ENCODE measurements at regions not wholly inside any gene's neighbourhood (a gene's known extent, or its start where the extent isn't known, plus 50 kb on each side); places are given as distances from the start of the nearest gene placed in this dataset.

DNA sequence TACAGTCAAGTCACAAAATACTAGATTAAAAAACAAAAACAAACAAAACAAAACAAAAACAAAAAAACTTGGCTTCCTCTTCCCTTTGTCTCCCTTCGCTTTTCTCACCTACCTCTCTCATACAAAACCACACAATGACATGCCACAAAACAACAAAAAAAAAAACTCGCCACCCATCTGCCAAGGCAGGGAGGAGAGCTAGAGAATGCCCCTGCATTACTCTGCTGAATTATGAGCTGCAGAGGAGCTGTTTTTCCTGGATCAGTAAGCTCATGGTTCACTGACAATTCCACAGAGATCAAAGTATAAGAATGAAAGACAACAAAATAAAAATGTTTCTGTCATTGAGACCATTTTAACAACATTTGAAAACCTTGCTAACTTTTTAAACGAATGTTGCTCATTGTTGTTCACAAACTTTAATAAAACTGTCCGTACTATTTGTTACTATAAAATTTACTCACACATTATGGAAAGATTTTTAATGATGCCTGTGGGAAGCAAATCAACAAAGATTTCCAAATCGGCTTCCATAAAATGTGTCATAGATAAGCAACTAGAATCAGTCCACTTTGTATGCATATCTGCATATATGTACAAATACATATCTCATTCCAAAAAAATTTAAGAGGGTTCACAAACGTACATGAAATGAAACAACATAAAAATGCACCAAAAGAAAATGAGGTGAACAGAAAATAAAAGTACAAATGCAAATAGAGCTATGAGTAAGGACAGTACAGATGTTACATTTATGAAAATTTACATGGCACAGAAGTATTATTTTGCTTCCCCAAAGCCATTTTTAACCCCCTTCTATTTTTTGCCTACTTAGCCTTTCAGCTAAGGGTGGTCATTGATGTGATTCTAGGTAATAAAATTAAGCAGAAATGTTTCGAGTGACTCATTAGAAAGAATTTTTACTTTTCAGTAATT lies 252.4 kb upstream of the FAT4 start:
- no peak for ATAC-seq
- H3K27me3 Mint-ChIP-seq, result no peaks in the 10 kb centered on the region
- no peaks in the 10 kb centered on the region for H3K36me3 Mint-ChIP-seq (ENCODE audit: low read depth)
- no peaks in the 10 kb centered on the region for H3K9me3 Mint-ChIP-seq
- H3K27ac Mint-ChIP-seq, result no peak overlapping the region
- no peaks in the 10 kb centered on the region for H3K4me1 Mint-ChIP-seq
- H3K4me3 Mint-ChIP-seq, result no peak overlapping the region
- no peak for DNase-seq

DNA sequence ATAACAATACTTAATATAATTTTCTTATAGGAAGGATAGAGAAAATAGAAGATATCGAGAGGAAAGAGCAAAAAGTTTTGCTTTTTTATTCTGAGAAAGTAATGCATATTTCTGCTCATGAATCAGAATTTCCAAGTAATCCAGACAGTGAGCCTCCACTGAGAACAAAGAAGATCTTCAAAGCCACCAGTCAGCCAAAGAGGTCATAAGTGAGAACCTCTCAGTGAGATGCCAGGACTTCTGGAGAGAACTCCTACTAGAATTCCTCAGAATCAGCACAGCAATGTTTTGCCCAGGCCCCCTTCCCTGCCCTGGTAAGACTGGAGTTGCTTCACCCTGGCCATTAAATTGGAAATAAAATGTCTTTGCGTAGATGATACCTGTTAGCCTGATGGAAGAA lies 254.4 kb upstream of the FAT4 start:
- no peaks in the 10 kb centered on the region for H3K27me3 Mint-ChIP-seq
- H3K4me3 Mint-ChIP-seq, result no peak overlapping the region
- H3K4me1 Mint-ChIP-seq, result no peaks in the 10 kb centered on the region
- no peak overlapping the region for H3K27ac Mint-ChIP-seq
- no peaks in the 10 kb centered on the region for H3K9me3 Mint-ChIP-seq
- DNase-seq (no peak), ATAC-seq (no peak)
- no peaks in the 10 kb centered on the region for H3K36me3 Mint-ChIP-seq (ENCODE audit: low read depth)

DNA sequence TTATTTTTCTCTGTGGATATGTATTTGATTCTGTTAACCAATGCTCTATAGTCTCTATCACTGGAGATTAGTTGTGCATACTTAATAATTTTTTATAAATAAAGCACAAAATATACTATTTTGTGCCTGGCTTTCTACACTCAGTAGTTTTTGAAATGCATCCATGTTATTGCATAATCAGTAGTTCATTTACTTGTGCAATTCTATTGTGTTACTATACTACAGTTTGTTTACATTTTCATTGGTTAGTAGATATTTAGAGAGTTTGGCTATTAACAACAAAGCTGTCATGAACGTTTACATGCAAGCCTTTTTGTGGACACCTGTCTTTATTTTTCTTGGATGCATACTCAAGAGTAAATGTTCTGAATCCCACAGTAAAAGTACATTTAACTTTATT lies 265.0 kb upstream of the FAT4 start:
- no peak overlapping the region for H3K27ac Mint-ChIP-seq
- H3K9me3 Mint-ChIP-seq, result peaks cover 10% of the 10 kb centered on the region
- H3K4me3 Mint-ChIP-seq, result no peak overlapping the region
- H3K36me3 Mint-ChIP-seq (ENCODE audit: low read depth), result no peaks in the 10 kb centered on the region
- ATAC-seq, result no peak
- no peaks in the 10 kb centered on the region for H3K4me1 Mint-ChIP-seq
- no peaks in the 10 kb centered on the region for H3K27me3 Mint-ChIP-seq
- no peak for DNase-seq

DNA sequence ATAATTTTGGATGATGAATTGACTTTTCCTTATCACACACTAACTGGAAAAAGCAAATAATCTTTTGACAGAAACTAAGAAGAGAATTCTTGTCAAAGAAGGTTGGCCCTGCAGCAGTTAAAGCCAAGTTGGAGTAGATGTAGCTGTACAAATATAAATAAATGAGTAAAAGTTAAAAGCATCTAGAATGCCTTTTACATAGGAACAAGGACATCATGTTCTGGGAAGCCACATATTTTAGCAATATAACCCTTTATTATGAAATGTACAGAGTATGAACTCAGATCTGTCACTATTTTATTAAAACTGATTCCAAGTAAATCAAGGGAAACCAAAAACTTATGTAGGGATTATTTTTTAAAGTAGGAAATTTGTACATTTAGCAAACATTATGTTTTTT lies 269.4 kb upstream of the FAT4 start:
- ATAC-seq (no peak), DNase-seq (no peak)
- H3K4me1 Mint-ChIP-seq, result no peaks in the 10 kb centered on the region
- no peaks in the 10 kb centered on the region for H3K27me3 Mint-ChIP-seq
- no peaks in the 10 kb centered on the region for H3K36me3 Mint-ChIP-seq (ENCODE audit: low read depth)
- H3K27ac Mint-ChIP-seq, result no peak overlapping the region
- peaks cover 10% of the 10 kb centered on the region for H3K9me3 Mint-ChIP-seq
- H3K4me3 Mint-ChIP-seq, result no peak overlapping the region

DNA sequence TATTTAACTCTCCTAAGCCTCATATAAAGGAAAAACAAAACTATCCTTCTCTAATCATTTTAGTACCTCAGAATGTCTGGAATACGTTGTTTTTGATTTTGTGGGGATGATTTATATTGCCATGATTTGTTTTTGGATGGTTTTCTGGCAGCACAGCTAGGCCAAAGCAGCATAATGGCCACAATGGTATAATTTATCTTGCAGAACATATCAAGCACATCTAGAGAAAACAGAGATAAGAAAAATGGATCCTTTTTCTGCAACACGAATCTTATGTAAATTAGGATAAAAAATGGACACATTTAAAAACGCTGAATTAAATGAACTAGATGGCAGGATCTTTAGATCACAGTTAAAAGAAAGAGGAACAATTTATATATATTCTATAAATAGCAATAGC lies 269.9 kb upstream of the FAT4 start:
- Mint-ChIP-seq H3K36me3 (ENCODE audit: low read depth) (no peaks in the 10 kb centered on the region), H3K4me1 (no peaks in the 10 kb centered on the region), H3K4me3 (no peak overlapping the region), H3K9me3 (peaks cover 10% of the 10 kb centered on the region), H3K27me3 (no peaks in the 10 kb centered on the region), H3K27ac (no peak overlapping the region)
- DNase-seq (no peak), ATAC-seq (no peak)

DNA sequence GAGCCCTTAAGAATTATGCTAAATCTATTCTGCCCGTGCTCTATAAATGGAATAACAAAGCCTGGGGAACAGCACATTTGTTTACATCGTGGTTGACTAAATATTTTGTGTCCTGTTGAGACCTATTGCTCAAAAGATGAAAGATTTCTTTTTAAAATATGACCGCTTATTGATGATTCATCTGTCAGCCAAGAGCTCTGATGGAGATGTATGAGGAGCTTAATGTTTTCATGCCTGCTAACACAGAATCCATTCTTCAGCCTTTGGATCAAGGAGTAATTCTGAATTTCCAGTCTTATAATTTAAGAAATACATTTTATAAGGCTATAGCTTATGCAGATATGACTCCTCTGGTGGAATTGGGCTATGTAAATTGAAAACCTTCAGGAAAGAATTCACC lies 271.3 kb upstream of the FAT4 start:
- no peaks in the 10 kb centered on the region for H3K27me3 Mint-ChIP-seq
- no peak for ATAC-seq
- no peak overlapping the region for H3K4me3 Mint-ChIP-seq
- DNase-seq, result no peak
- H3K36me3 Mint-ChIP-seq (ENCODE audit: low read depth), result no peaks in the 10 kb centered on the region
- H3K9me3 Mint-ChIP-seq, result peaks cover 10% of the 10 kb centered on the region
- H3K27ac Mint-ChIP-seq, result no peak overlapping the region
- H3K4me1 Mint-ChIP-seq, result no peaks in the 10 kb centered on the region

DNA sequence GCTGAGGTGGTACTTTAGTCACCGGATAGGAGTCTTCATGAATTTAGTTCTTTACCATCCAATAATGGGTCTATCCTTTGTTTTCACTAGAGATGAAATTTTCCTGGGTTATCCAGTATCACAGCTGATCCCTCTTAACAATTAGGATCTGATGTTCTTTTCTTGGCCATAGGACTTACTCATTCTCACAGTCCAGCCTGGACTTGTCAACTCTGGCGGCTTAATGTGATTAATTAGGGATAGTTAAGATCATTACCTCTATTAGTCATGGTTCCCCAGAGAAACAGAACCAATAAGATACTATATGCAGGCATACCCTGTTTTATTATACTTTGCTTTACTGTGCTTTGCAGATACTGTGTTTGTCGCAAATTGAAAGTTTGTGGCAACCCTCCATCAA lies 272.7 kb upstream of the FAT4 start:
- H3K27ac Mint-ChIP-seq, result no peak overlapping the region
- no peaks in the 10 kb centered on the region for H3K36me3 Mint-ChIP-seq (ENCODE audit: low read depth)
- H3K27me3 Mint-ChIP-seq, result no peaks in the 10 kb centered on the region
- DNase-seq (no peak), ATAC-seq (no peak)
- no peaks in the 10 kb centered on the region for H3K4me1 Mint-ChIP-seq
- H3K9me3 Mint-ChIP-seq, result peaks cover 11% of the 10 kb centered on the region
- H3K4me3 Mint-ChIP-seq, result no peak overlapping the region

DNA sequence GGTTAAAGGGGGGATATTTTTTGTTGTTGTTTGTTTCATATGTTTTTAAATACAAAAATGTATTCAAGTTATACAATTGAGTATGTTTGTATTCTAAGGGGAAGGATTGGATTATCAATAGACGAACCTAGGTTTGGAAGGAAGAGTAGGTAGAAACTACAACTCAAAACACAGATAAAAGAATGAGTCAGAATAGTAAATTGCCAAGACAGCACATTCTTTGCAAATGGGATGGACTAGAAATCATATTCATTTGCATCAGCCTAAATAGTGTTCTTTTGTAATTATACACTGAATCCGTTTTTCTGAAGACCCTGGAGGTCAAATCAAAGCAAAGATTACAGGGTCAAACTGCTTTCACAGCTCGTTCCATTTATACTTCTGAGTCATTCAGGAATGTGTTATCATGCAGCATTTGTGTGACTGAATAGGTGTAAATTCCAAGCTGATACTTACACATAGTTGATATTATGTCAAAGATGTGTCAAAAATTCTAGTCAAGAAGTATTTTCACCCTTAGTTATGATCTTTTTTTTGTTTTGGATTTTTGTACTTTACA lies 273.3 kb upstream of the FAT4 start:
- no peak overlapping the region for H3K4me3 Mint-ChIP-seq
- ATAC-seq, result no peak
- DNase-seq, result no peak
- no peak overlapping the region for H3K27ac Mint-ChIP-seq
- H3K27me3 Mint-ChIP-seq, result no peaks in the 10 kb centered on the region
- peaks cover 5% of the 10 kb centered on the region for H3K9me3 Mint-ChIP-seq
- H3K36me3 Mint-ChIP-seq (ENCODE audit: low read depth), result no peaks in the 10 kb centered on the region
- H3K4me1 Mint-ChIP-seq, result no peaks in the 10 kb centered on the region

DNA sequence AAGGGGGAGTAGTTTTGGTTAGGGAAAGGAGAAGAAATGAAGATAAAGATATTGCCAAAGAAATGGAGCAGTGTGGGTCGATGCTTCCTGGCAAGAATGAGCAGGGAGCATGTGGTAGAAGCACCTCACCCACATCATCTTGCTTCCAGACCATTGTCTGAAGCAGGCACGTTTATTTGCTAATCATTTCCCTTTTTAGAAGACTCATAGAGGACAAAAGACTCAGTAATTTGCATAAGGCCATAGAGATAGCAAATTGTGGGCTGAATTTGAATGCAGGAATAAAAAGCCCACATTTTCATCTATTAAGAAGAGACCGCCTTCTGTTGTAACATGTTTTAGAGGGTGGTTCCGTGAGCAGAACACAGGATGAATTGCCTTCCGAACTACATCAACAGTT lies 275.2 kb upstream of the FAT4 start:
- peaks cover 5% of the 10 kb centered on the region for H3K9me3 Mint-ChIP-seq
- H3K27me3 Mint-ChIP-seq, result no peaks in the 10 kb centered on the region
- H3K27ac Mint-ChIP-seq, result no peak overlapping the region
- ATAC-seq, result no peak
- H3K36me3 Mint-ChIP-seq (ENCODE audit: low read depth), result no peaks in the 10 kb centered on the region
- DNase-seq, result no peak
- no peaks in the 10 kb centered on the region for H3K4me1 Mint-ChIP-seq
- H3K4me3 Mint-ChIP-seq, result no peak overlapping the region

DNA sequence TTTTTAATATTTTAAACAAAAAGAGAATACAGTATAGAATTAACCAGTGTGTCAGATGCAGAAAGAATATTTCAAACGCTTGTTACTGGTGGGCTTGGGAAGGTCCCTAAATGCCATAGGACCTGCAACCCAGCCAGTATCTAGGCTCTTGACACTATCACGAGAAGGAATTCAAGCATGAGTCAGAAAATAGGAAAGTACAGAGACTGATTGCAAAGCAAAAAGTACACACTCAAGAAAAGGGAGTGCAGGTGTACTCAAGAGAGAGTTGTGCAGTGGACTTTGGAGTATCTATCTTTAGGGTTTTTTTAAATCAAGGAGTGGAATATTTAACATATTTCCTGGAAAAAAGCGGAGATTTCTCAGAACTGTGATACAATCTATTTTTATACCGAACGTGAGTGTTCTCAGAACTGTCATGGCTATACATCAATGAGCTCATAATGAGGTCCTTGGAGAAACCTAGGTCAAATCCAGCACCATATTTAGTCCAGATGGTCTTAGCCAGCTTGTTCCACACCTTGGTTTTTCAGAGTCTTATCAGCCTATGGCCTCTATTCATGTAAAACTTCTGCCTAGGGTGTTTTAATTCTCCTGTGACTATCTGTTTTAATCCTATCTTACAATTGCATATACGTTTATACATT lies 291.8 kb upstream of the FAT4 start:
- no peak for DNase-seq
- no peak overlapping the region for H3K27ac Mint-ChIP-seq

DNA sequence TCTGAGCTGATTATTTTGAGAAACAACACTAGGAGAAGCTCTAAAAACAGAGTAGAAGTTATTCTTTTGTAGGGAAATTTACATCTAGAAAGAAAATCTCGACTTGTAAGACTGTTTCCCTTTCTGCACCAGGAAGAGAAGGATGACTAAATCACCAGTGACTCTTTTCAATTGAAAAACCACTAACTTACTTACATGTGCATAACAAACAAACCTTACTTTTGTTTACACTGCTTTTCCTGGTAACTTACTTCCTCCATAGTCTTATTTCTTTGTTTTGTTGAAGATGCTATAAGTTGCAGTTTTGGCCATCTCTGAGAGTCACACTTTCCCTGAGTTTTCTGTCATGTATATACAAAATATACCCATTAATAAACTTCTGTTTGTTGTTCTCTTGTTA lies 293.6 kb upstream of the FAT4 start:
- ATAC-seq (no peak), DNase-seq (no peak)
- H3K27me3 Mint-ChIP-seq, result no peaks in the 10 kb centered on the region
- no peak overlapping the region for H3K4me3 Mint-ChIP-seq
- H3K4me1 Mint-ChIP-seq, result no peaks in the 10 kb centered on the region
- no peaks in the 10 kb centered on the region for H3K36me3 Mint-ChIP-seq (ENCODE audit: low read depth)
- H3K9me3 Mint-ChIP-seq, result no peaks in the 10 kb centered on the region
- H3K27ac Mint-ChIP-seq, result no peak overlapping the region

More for the DNA sequence above, 291.8 kb upstream of the FAT4 start:
- H3K4me3 Mint-ChIP-seq, result no peak overlapping the region
- H3K36me3 Mint-ChIP-seq (ENCODE audit: low read depth), result no peaks in the 10 kb centered on the region
- no peak for ATAC-seq
- no peaks in the 10 kb centered on the region for H3K27me3 Mint-ChIP-seq
- peaks cover 6% of the 10 kb centered on the region for H3K9me3 Mint-ChIP-seq
- no peaks in the 10 kb centered on the region for H3K4me1 Mint-ChIP-seq

DNA sequence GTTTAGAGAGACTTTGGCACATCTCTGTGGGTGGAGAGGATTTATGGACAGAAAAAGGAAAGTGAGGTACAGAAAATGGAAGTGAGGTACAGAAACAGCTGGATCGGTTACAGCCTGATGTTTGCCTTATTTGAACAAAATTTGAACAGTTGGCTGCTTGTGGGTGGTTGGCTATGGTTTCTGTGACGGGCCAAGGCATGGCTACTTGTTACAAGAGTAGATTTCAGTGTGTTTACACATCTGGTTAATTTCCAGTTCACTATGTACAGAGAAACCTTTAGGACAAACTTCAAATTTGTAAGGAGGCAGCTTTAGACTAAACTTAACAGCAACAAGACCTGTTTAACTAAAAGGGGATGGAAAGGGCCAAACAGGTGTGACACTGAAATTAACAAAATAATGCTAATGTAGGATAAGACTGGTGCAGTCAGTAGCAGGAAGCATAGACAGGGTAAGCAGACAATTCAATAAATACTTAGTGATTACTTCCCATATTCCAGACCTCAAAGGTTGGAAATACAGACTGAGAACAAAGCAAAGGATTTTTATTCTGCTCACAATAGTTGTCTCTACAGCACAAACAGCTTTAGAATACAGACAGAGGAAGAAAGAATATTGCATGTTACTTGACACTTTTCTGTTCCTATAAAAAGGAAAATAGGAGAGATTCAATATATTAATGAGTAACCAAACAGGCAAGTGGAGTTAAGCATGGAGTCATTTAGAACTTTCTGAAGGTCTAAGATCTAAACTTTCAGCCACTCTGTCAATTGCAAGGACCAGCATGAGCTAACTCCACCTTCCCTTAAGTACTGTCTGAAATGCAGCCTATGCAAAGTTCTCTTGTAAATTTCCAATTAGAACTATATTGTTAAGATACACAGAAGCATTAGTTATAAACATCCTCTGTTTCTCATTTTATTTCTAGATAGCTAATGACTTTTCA lies 294.4 kb upstream of the FAT4 start:
- no peak for DNase-seq
- peaks cover 5% of the 10 kb centered on the region for H3K9me3 Mint-ChIP-seq
- H3K27me3 Mint-ChIP-seq, result no peaks in the 10 kb centered on the region
- H3K4me1 Mint-ChIP-seq, result no peaks in the 10 kb centered on the region
- no peak overlapping the region for H3K27ac Mint-ChIP-seq
- no peak for ATAC-seq
- no peak overlapping the region for H3K4me3 Mint-ChIP-seq
- no peaks in the 10 kb centered on the region for H3K36me3 Mint-ChIP-seq (ENCODE audit: low read depth)

DNA sequence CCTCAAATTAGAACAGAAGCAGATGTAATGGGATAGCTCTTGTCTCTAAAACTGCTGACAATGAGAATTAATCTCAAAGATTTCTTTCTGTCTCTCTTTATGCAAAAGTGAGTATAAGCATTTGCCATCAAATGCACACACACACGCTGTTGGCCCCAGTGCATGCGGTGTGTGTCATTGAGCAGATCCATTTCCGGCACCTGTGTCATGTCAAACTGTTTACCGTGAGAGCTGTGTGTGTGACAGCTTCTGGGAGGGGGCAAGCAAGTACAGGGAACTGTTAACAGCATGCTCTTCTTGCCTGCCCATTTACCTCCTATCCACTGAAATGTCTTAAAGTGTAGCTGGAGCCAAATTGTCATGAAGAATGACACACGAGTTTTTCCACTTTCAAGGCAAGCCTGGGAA lies 297.9 kb upstream of the FAT4 start:
- Mint-ChIP-seq H3K36me3 (ENCODE audit: low read depth) (no peaks in the 10 kb centered on the region), H3K27me3 (no peaks in the 10 kb centered on the region), H3K4me1 (no peaks in the 10 kb centered on the region), H3K27ac (no peak overlapping the region), H3K4me3 (no peak overlapping the region), H3K9me3 (peaks cover 5% of the 10 kb centered on the region)
- no peak for ATAC-seq
- no peak for DNase-seq

DNA sequence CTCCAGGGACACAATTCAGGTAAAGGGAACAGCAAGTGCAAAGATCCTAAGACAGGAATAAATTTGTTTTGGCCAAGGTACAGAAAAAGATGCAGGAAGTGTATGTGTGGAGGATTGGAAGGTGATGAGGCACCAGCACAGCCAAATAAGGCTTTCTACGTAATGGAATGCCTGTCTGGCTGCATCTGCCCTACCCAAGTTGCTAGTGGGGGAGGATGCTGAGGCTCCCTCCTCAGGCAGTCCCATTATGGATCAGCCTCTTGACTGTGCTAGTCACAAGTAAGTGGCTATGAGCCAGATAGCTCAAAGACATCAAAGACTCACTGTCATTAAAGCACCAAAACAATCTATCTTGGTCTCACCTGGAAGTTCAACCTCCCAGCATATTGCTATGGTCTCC lies 300.9 kb upstream of the FAT4 start:
- DNase-seq, result no peak
- Mint-ChIP-seq H3K36me3 (ENCODE audit: low read depth) (no peaks in the 10 kb centered on the region), H3K4me3 (no peak overlapping the region), H3K4me1 (no peaks in the 10 kb centered on the region), H3K27me3 (no peaks in the 10 kb centered on the region), H3K9me3 (peaks cover 5% of the 10 kb centered on the region), H3K27ac (no peak overlapping the region)
- ATAC-seq, result no peak
